ENCODE measurements at regions not wholly inside any gene's neighbourhood (a gene's known extent, or its start where the extent isn't known, plus 50 kb on each side); places are given as distances from the start of the nearest gene placed in this dataset.

DNA sequence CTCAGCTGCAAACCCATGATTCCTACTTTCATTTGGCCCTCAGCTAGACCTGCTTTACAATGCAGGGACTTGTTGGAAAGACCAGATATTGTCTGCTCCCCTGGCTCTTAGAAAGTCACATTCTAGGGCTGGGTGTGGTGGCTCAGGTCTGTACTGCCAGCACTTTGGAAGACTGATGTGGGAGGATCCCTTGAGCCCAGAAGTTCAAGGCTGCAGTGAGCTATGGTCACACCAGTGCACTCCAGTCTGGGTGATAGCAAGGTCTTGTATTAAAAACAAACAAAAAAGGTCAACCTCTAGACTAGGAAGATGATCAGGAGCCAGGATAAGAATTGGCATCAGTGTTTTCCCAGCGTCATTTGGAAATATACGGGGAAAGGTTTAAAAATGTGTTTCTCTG, 145.8 kb downstream of the PALM2AKAP2 start:
- no peaks in the 10 kb centered on the region for H4K20me1 ChIP-seq (ENCODE audit: low read depth)
- H3F3A ChIP-seq (ENCODE audit: low read depth), result no peaks in the 10 kb centered on the region
- no peaks in the 10 kb centered on the region for H3K36me3 ChIP-seq
- H3K9ac ChIP-seq, result no peak overlapping the region
- DNase-seq (ENCODE audit: low spot score), result no peak
- Mint-ChIP-seq H3K27ac (no peak overlapping the region), H3K9me3 (no peaks in the 10 kb centered on the region), H3K4me1 (peaks cover 2% of the 10 kb centered on the region), H3K4me3 (no peak overlapping the region), H3K36me3 (no peaks in the 10 kb centered on the region), H3K27me3 (ENCODE audit: insufficient read depth, low read depth) (peaks cover 8% of the 10 kb centered on the region)
- peaks cover 4% of the 10 kb centered on the region for H3K4me1 ChIP-seq
- H3K9me3 ChIP-seq (ENCODE audit: low read depth), result no peaks in the 10 kb centered on the region
- no peaks in the 10 kb centered on the region for H3K79me2 ChIP-seq (ENCODE audit: low read depth)
- no peak overlapping the region for H2AFZ ChIP-seq (replicated peaks)
- TF ChIP-seq EZH2phosphoT487 (IDR thresholded peaks at IDR 0.05), result no peak
- no peak for TF ChIP-seq CTCF (IDR thresholded peaks at IDR 0.05)
- no peak for TF ChIP-seq EZH2 (IDR thresholded peaks at IDR 0.05)
- no peak overlapping the region for H3K27ac ChIP-seq
- no peak overlapping the region for H3K4me2 ChIP-seq
- H3K4me3 ChIP-seq, result no peak overlapping the region
- no peaks in the 10 kb centered on the region for H3K27me3 ChIP-seq

- Histone ChIP-seq H3K79me2 (ENCODE audit: low read depth) (no peaks in the 10 kb centered on the region), H3F3A (ENCODE audit: low read depth) (peaks cover 1% of the 10 kb centered on the region), H4K20me1 (ENCODE audit: low read depth) (no peaks in the 10 kb centered on the region), H3K4me1 (peaks cover 10% of the 10 kb centered on the region), H3K9ac (no peak overlapping the region), H3K9me3 (ENCODE audit: low read depth) (no peaks in the 10 kb centered on the region), H3K27me3 (no peaks in the 10 kb centered on the region), H3K4me3 (no peak overlapping the region), H3K36me3 (no peaks in the 10 kb centered on the region), H2AFZ (replicated peaks) (no peak overlapping the region), H3K4me2 (no peak overlapping the region), H3K27ac (no peak overlapping the region)
- Mint-ChIP-seq H3K27ac (no peak overlapping the region), H3K4me3 (no peak overlapping the region), H3K27me3 (ENCODE audit: insufficient read depth, low read depth) (peaks cover 8% of the 10 kb centered on the region), H3K9me3 (no peaks in the 10 kb centered on the region), H3K36me3 (no peaks in the 10 kb centered on the region), H3K4me1 (peaks cover 2% of the 10 kb centered on the region)
- DNase-seq (ENCODE audit: low spot score), result no peak
- TF ChIP-seq EZH2phosphoT487 (IDR thresholded peaks at IDR 0.05) (no peak), CTCF (IDR thresholded peaks at IDR 0.05) (no peak), EZH2 (IDR thresholded peaks at IDR 0.05) (no peak)
Observed at GRCh38 chr9:109926421-109926869, 146.4 kb downstream of the PALM2AKAP2 start.

- no peak overlapping the region for H3K4me3 Mint-ChIP-seq
- H3K4me1 Mint-ChIP-seq, result peaks cover 20% of the 10 kb centered on the region
- no peak overlapping the region for H3K9ac ChIP-seq
- H3K36me3 ChIP-seq, result no peaks in the 10 kb centered on the region
- no peaks in the 10 kb centered on the region for H3K9me3 ChIP-seq (ENCODE audit: low read depth)
- H4K20me1 ChIP-seq (ENCODE audit: low read depth), result no peaks in the 10 kb centered on the region
- peaks cover 5% of the 10 kb centered on the region for H3K36me3 Mint-ChIP-seq
- H3K27ac Mint-ChIP-seq, result no peak overlapping the region
- no peak for TF ChIP-seq EZH2 (IDR thresholded peaks at IDR 0.05)
- TF ChIP-seq CTCF (IDR thresholded peaks at IDR 0.05), result no peak
- TF ChIP-seq EZH2phosphoT487 (IDR thresholded peaks at IDR 0.05), result no peak
- no peaks in the 10 kb centered on the region for H3K27me3 ChIP-seq
- H3K27ac ChIP-seq, result no peak overlapping the region
- no peak overlapping the region for H2AFZ ChIP-seq (replicated peaks)
- H3K4me1 ChIP-seq, result peaks cover 20% of the 10 kb centered on the region
- peaks cover 4% of the 10 kb centered on the region for H3K27me3 Mint-ChIP-seq (ENCODE audit: insufficient read depth, low read depth)
- H3K4me2 ChIP-seq, result peak overlapping the region; percentile 31
- DNase-seq (ENCODE audit: low spot score), result peak; percentile 66
- H3K4me3 ChIP-seq, result no peak overlapping the region
- H3F3A ChIP-seq (ENCODE audit: low read depth), result peaks cover 5% of the 10 kb centered on the region
- no peaks in the 10 kb centered on the region for H3K79me2 ChIP-seq (ENCODE audit: low read depth)
- H3K9me3 Mint-ChIP-seq, result peaks cover 3% of the 10 kb centered on the region
Observed at GRCh38 chr9:109931623-109932022, 151.6 kb downstream of the PALM2AKAP2 start.
